ENCODE measurements at regions not wholly inside any gene's neighbourhood (a gene's known extent, or its start where the extent isn't known, plus 50 kb on each side); places are given as distances from the start of the nearest gene placed in this dataset.

DNA sequence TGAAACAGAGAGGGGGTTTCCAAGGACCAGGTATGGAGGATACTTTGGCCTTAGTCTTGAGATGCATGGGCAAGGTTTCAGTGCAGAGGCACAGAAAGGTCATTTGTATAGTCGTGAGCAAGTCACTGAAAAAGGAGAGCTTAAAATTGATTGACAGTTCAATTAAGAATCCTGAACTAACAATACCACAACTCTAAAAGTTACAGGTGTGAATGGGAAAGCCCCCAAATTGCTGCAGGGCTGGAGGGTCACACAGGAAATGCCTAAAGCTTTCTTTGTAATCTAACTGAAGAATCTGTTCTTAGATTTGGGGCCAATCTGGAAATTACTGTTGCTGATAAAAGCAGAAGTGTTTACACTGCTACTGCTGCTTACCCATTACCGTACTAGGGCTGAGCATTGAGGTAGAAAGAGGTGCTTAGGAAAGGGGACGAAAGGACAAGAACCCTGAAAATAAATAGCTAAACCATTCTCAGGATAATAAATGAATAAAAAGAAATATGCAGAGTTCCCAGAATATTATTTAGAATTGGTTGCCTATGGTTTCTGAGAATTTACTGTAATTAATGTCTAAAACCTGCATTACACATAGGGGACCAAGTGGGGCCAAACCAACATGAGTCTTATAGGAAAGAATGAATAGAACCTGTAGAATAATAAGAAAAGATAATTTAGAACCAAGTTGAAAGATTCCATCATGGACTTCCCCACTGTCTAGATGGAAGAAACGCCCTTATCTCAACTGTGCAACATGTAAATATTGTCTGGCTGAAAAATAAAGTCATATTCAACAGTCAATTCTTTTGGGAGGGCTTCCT is 91.9 kb upstream of the PPP1R2C start:
- TF ChIP-seq BHLHE40 (IDR thresholded peaks at IDR 0.05; ENCODE audit: borderline replicate concordance) (no peak), FOXK2 (IDR thresholded peaks at IDR 0.05) (no peak), TARDBP (IDR thresholded peaks at IDR 0.05) (no peak), L3MBTL2 (conservative IDR thresholded peaks at IDR 0.05) (no peak), FOXM1 (IDR thresholded peaks at IDR 0.05; ENCODE audit: borderline replicate concordance) (no peak), LEF1 (IDR thresholded peaks at IDR 0.05; ENCODE audit: borderline replicate concordance) (no peak), SUZ12 (IDR thresholded peaks at IDR 0.05) (no peak), FOXA1 (IDR thresholded peaks at IDR 0.05) (no peak)

Measured in HEK293T (cell line).